Activated CD4-positive, alpha-beta T cell treated with anti-CD3 and anti-CD28 coated beads for 36 hours (primary cell): ENCODE measurements at regions not wholly inside any gene's neighbourhood (a gene's known extent, or its start where the extent isn't known, plus 50 kb on each side); places are given as distances from the start of the nearest gene placed in this dataset.
"Not testable (repeated sequence)": the region's sequence is repeated elsewhere in the genome, so short reads cannot be mapped to it uniquely, and the experiment has no call there.

ENCODE experiments used
- ATAC-seq: fragments of 200-7000 bp; cut with Tn5 transposase; one replicate; pipeline ENCODE4 v1.10.0; 2021; ENCODE audit warnings: mild to moderate bottlenecking, moderate library complexity
- CTCF ChIA-PET: fragments of 350-600 bp; sonication (Branson Sonifier 250); formaldehyde crosslinking; loops from one replicate; lab custom pipeline; 2021; ENCODE audit warnings: antibody characterized with exemption; lab: Charles Lee
- POLR2A ChIA-PET: fragments of 350-600 bp; sonication (Branson Sonifier 250); formaldehyde crosslinking; loops from one replicate; lab custom pipeline; 2021; ENCODE audit warnings: antibody characterized with exemption, inconsistent platforms; lab: Charles Lee
- DNase-seq: peaks from one replicate; pipeline ENCODE4 v3.0.0-alpha.2; 2020
- H3K27ac Mint-ChIP-seq: one replicate; pipeline ENCODE4 v1.8.0; 2021; ENCODE audit warnings: mixed read lengths
- H3K27me3 Mint-ChIP-seq: one replicate; pipeline ENCODE4 v1.8.0; 2021; ENCODE audit warnings: mixed read lengths
- H3K36me3 Mint-ChIP-seq: one replicate; pipeline ENCODE4 v1.8.0; 2021; ENCODE audit warnings: low read depth, mixed read lengths
- H3K4me1 Mint-ChIP-seq: one replicate; pipeline ENCODE4 v1.8.0; 2021; ENCODE audit warnings: mixed read lengths
- H3K4me3 Mint-ChIP-seq: one replicate; pipeline ENCODE4 v1.8.0; 2021; ENCODE audit warnings: mild to moderate bottlenecking, moderate library complexity, mixed read lengths
- H3K9me3 Mint-ChIP-seq: one replicate; pipeline ENCODE4 v1.8.0; 2021; ENCODE audit warnings: low read depth, mixed read lengths
- intact Hi-C, 2 experiments: fragments of 100-400 bp; cut with DNase I in 1 of 2; cut with micrococcal nuclease in 1 of 2; formaldehyde crosslinking; loops; one replicate each; pipeline versions ENCODE4 v1.14.2 to v1.15.1; 2022 to 2024; cut with DNase I, micrococcal nuclease

- Mint-ChIP-seq H3K36me3 (no peaks in the 10 kb centered on the region), H3K4me1 (no peaks in the 10 kb centered on the region), H3K9me3 (no peaks in the 10 kb centered on the region), H3K27me3 (no peaks in the 10 kb centered on the region), H3K27ac (no peak overlapping the region), H3K4me3 (no peak overlapping the region)
- ATAC-seq (no peak), DNase-seq (no peak)
- POLR2A ChIA-PET = no interaction called here
- intact Hi-C loops = no loop called here
- CTCF ChIA-PET = no interaction called here
These were observed 258.6 kb downstream of the CENPC start for GRCh38 chr4:67286724-67287123.

- H3K4me3 Mint-ChIP-seq = no peak overlapping the region
These were observed 262.6 kb downstream of the CENPC start for GRCh38 chr4:67282749-67283148.

GRCh38 chr4:67275179-67275750 lies 270.0 kb downstream of the CENPC start:
- Mint-ChIP-seq H3K9me3 (peaks cover 2% of the 10 kb centered on the region), H3K4me3 (no peak overlapping the region), H3K4me1 (no peaks in the 10 kb centered on the region), H3K27ac (no peak overlapping the region), H3K27me3 (peaks cover 1% of the 10 kb centered on the region), H3K36me3 (no peaks in the 10 kb centered on the region)
- no peak for ATAC-seq
- ChIA-PET CTCF (interaction anchor here (0.8 kb wide), 1 partner anchor 1513 kb away, joined by 3 read pairs; no protein-coding TSS in a partner anchor), POLR2A (no interaction called here)
- intact Hi-C loops = no loop called here
- DNase-seq = no peak

More at GRCh38 chr4:67282749-67283148, 262.6 kb downstream of the CENPC start:
- intact Hi-C loops = no loop called here
- DNase-seq (no peak), ATAC-seq (no peak)
- no peaks in the 10 kb centered on the region for H3K4me1 Mint-ChIP-seq
- no peaks in the 10 kb centered on the region for H3K36me3 Mint-ChIP-seq
- no peaks in the 10 kb centered on the region for H3K9me3 Mint-ChIP-seq
- no peaks in the 10 kb centered on the region for H3K27me3 Mint-ChIP-seq
- POLR2A ChIA-PET = no interaction called here
- CTCF ChIA-PET = no interaction called here
- no peak overlapping the region for H3K27ac Mint-ChIP-seq

GRCh38 chr4:67274671-67275070 lies 270.6 kb downstream of the CENPC start:
- H3K36me3 Mint-ChIP-seq, H3K4me3 Mint-ChIP-seq, ATAC-seq, intact Hi-C loops, H3K27ac Mint-ChIP-seq, H3K4me1 Mint-ChIP-seq, H3K9me3 Mint-ChIP-seq, POLR2A ChIA-PET, H3K27me3 Mint-ChIP-seq, DNase-seq: not testable (repeated sequence)
- CTCF ChIA-PET = interaction anchor here (1.2 kb wide), 1 partner anchor 18 kb away, joined by 3 read pairs; no protein-coding TSS in a partner anchor

- ChIA-PET POLR2A (interaction anchor here (0.5 to 0.6 kb wide), 2 partner anchors 36 to 1105 kb away, joined by 4 to 5 read pairs; no protein-coding TSS in a partner anchor), CTCF (interaction anchor here (1.2 kb wide), 1 partner anchor 19 kb away, joined by 3 read pairs; no protein-coding TSS in a partner anchor)
- intact Hi-C loops = no loop called here
- H3K27me3 Mint-ChIP-seq = peaks cover 1% of the 10 kb centered on the region
- no peak overlapping the region for H3K27ac Mint-ChIP-seq
- peaks cover 2% of the 10 kb centered on the region for H3K9me3 Mint-ChIP-seq
- no peaks in the 10 kb centered on the region for H3K36me3 Mint-ChIP-seq
- H3K4me3 Mint-ChIP-seq = no peak overlapping the region
- ATAC-seq (no peak), DNase-seq (no peak)
- H3K4me1 Mint-ChIP-seq = no peaks in the 10 kb centered on the region
These were observed 271.6 kb downstream of the CENPC start for GRCh38 chr4:67273666-67274065.

DNA sequence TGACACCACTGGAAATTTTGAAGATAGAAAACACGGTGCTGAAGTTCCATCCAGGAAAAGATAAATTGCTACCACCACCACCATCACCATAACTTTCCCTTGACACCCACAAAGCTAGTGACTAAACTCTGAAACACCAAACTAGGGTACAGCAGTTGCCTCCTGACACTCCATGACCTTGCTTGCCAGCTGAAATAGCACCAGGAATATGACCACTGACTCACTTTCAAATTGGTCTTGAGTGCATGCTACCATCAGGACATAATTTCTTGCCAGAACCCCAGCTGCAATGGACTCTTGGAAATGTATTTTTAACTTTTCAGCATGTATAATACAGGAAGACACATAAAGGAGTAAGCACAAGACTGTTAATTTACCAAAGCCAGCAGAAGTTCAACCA lies 283.3 kb downstream of the CENPC start:
- ATAC-seq (no peak), DNase-seq (no peak)
- intact Hi-C loops = no loop called here
- Mint-ChIP-seq H3K4me1 (no peaks in the 10 kb centered on the region), H3K27ac (no peak overlapping the region), H3K36me3 (no peaks in the 10 kb centered on the region), H3K9me3 (no peaks in the 10 kb centered on the region), H3K27me3 (peaks cover 5% of the 10 kb centered on the region), H3K4me3 (no peak overlapping the region)
- ChIA-PET POLR2A (no interaction called here), CTCF (no interaction called here)

DNA sequence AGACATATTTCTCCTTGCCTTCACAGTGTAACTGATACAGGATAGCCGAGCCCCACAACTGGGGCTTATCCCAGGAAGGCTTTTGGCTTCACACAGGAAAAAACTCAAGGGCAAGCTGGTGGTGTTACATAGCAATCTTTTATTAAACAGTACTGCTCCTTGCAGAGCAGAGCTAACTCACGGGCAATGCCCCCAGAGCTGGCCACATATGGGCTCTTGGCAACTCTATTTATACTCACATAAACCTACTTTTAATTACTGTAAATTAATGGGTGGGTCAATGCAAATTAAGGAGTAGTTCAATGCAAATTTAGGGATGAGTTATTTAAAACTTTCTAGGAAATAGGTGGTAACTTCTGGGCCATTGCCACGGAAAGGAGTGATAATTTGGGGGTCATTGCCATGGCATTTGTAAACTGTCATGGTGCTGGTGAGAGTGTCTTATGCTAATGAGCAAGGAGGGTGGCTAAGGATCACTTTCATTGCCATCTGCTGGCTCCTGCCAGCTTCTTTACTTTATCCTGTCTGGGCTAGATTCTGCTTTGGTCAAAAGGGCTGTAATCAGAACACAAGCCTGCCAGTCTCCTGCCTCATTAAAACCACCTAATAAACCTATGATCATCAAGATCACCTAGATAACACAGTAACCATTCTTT lies 288.8 kb downstream of the CENPC start:
- Mint-ChIP-seq H3K27me3 (peaks cover 3% of the 10 kb centered on the region), H3K9me3 (no peaks in the 10 kb centered on the region), H3K4me1 (no peaks in the 10 kb centered on the region), H3K4me3 (no peak overlapping the region), H3K27ac (no peak overlapping the region), H3K36me3 (no peaks in the 10 kb centered on the region)
- POLR2A ChIA-PET = no interaction called here
- no peak for ATAC-seq
- CTCF ChIA-PET = no interaction called here
- intact Hi-C loops = no loop called here
- DNase-seq = no peak

DNA sequence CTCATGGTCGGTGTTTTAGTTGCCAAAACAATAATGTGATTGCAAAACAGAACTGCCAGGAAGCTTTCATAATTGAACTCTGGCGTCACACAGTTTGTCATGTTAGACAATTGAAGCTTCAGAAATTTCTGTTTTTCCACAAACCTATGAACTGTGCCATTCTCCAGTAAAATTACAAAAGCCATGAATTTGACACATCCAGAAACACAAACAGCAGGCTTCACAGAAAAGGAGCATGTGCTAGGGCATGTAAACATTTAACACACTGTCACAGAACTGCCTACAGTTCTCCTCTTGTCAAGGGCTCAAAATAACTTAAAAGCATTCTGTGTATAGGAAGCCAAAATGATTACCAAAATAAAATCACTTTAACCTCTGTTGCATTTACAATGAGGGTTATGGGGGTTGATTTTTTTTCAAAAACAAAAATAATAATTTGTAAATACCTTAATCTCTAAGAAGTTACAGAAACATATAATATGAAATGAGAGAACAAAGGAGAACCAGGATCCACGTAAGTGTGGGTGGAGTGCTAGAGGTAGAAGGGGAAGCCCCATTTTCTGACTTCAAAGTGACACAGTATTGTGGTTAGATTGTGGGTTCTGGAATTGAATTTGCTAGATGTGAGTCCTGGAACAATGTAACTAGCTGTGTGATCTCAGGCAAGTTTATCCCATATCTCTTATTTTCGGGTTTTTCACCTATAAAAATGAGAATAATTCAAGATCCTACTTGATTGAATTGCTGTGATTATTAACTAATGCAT lies 295.0 kb downstream of the CENPC start:
- intact Hi-C loops = no loop called here
- ATAC-seq (no peak), DNase-seq (no peak)
- Mint-ChIP-seq H3K27me3 (peaks cover 8% of the 10 kb centered on the region), H3K27ac (no peak overlapping the region), H3K4me3 (no peak overlapping the region), H3K9me3 (no peaks in the 10 kb centered on the region), H3K4me1 (no peaks in the 10 kb centered on the region), H3K36me3 (no peaks in the 10 kb centered on the region)
- ChIA-PET POLR2A (interaction anchor here (0.6 kb wide), 1 partner anchor 62 kb away, joined by 3 read pairs; no protein-coding TSS in a partner anchor), CTCF (interaction anchor here (1.2 kb wide), 1 partner anchor 75 kb away, joined by 4 read pairs; no protein-coding TSS in a partner anchor)

DNA sequence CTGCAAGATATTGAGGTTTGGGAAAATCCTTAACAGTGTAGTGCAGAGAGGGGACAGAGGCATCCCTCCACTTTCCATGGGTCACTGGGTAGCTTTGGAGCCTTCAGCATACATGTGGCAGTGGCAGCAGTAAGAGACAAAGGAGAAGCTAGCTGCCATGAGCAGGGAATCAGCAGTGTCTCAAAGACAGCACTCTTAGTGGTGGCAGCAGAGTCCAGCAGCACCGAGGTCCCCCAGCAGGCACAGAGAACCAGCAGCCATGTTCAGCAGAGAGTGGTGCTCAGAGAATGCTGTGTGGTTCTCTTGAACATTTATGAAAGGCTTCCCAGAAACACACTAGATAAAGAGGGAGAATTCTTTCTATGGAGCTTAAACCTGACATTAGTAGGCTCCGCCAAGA lies 308.5 kb downstream of the CENPC start:
- intact Hi-C loops = no loop called here
- H3K9me3 Mint-ChIP-seq = no peaks in the 10 kb centered on the region
- CTCF ChIA-PET = no interaction called here
- no peak for DNase-seq
- no peak overlapping the region for H3K4me3 Mint-ChIP-seq
- ATAC-seq = no peak
- POLR2A ChIA-PET = no interaction called here
- no peaks in the 10 kb centered on the region for H3K4me1 Mint-ChIP-seq
- no peaks in the 10 kb centered on the region for H3K27me3 Mint-ChIP-seq
- H3K27ac Mint-ChIP-seq = no peak overlapping the region
- no peaks in the 10 kb centered on the region for H3K36me3 Mint-ChIP-seq

- no peak for DNase-seq
- no peak overlapping the region for H3K27ac Mint-ChIP-seq
- H3K27me3 Mint-ChIP-seq = no peaks in the 10 kb centered on the region
- ATAC-seq = no peak
- H3K9me3 Mint-ChIP-seq = no peaks in the 10 kb centered on the region
- intact Hi-C loops = no loop called here
- POLR2A ChIA-PET = no interaction called here
- H3K36me3 Mint-ChIP-seq = no peaks in the 10 kb centered on the region
- H3K4me1 Mint-ChIP-seq = no peaks in the 10 kb centered on the region
- H3K4me3 Mint-ChIP-seq = no peak overlapping the region
- CTCF ChIA-PET = no interaction called here
These were observed 309.0 kb downstream of the CENPC start for GRCh38 chr4:67236318-67236717.

- H3K27me3 Mint-ChIP-seq = no peaks in the 10 kb centered on the region
- no peak for ATAC-seq
- DNase-seq = no peak
- H3K36me3 Mint-ChIP-seq = no peaks in the 10 kb centered on the region
- CTCF ChIA-PET = no interaction called here
- H3K9me3 Mint-ChIP-seq = no peaks in the 10 kb centered on the region
- no peak overlapping the region for H3K27ac Mint-ChIP-seq
- H3K4me1 Mint-ChIP-seq = no peaks in the 10 kb centered on the region
- H3K4me3 Mint-ChIP-seq = no peak overlapping the region
- intact Hi-C loops = no loop called here
- POLR2A ChIA-PET = no interaction called here
These were observed 311.0 kb downstream of the CENPC start for GRCh38 chr4:67234296-67234695.
